ENCODE measurements at regions not wholly inside any gene's neighbourhood (a gene's known extent, or its start where the extent isn't known, plus 50 kb on each side); places are given as distances from the start of the nearest gene placed in this dataset.

DNA sequence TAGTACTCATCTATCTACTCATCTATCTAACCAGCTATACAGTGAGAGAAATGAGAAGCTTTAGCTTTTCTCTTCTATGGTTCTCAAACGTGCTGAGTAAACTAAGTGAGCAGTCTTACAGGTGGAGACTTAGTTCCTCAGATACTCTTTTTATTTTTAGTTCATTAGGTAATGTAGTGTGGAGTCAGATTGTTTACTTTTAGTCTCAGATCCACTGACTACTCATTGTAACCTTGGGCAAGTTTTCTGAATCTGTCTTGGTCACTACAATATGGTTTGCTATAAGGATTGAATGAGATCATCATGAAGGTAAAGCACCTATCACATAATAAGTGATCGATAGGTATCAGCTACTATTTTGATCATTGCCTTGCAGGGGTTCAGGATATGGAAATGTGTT is 160.1 kb downstream of the RAB38 start:
- H3K9me3 ChIP-seq (ENCODE audit: control insufficient read depth in 4 of 4, low read length in 3 of 4), result no peaks in the 10 kb centered on the region
- WGBS, result 67% methylated on average over 2 of the region's 2 CpGs

GRCh38 chr11:88013508-88014065 is 161.7 kb downstream of the RAB38 start:
- H3K9ac ChIP-seq (ENCODE audit: low read depth in 1 of 2, low read length in 2 of 2), result no peak overlapping the region
- H3K4me3 ChIP-seq (ENCODE audit: low read depth in 1 of 3, low read length in 3 of 3), result no peak overlapping the region
- DNase-seq (ENCODE audit: low spot score), result no peak
- H3K27ac ChIP-seq (ENCODE audit: low read depth in 1 of 2, low read length in 2 of 2), result no peak overlapping the region
- TF ChIP-seq JUND (IDR thresholded peaks at IDR 0.05) (no peak), RAD21 (IDR thresholded peaks at IDR 0.05) (no peak), FOXA2 (IDR thresholded peaks at IDR 0.05) (no peak), FOXA1 (IDR thresholded peaks at IDR 0.05) (no peak), SP1 (IDR thresholded peaks at IDR 0.05) (no peak), TAF1 (conservative IDR thresholded peaks at IDR 0.05) (no peak), YY1 (IDR thresholded peaks at IDR 0.05) (no peak), RXRA (IDR thresholded peaks at IDR 0.05) (no peak), NR2F2 (IDR thresholded peaks at IDR 0.05) (no peak), HNF4A (conservative IDR thresholded peaks at IDR 0.05) (no peak), ATF3 (IDR thresholded peaks at IDR 0.05) (no peak), EGR1 (IDR thresholded peaks at IDR 0.05; ENCODE audit: low read depth in 2 of 2) (no peak), GABPA (IDR thresholded peaks at IDR 0.05 in 1 of 2, conservative IDR thresholded peaks at IDR 0.05 in 1 of 2) (no peak)
- TF ChIP-seq, protein P1, sequence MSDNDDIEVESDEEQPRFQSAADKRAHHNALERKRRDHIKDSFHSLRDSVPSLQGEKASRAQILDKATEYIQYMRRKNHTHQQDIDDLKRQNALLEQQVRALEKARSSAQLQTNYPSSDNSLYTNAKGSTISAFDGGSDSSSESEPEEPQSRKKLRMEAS (IDR thresholded peaks at IDR 0.05), result no peak
- TF ChIP-seq, protein P2, sequence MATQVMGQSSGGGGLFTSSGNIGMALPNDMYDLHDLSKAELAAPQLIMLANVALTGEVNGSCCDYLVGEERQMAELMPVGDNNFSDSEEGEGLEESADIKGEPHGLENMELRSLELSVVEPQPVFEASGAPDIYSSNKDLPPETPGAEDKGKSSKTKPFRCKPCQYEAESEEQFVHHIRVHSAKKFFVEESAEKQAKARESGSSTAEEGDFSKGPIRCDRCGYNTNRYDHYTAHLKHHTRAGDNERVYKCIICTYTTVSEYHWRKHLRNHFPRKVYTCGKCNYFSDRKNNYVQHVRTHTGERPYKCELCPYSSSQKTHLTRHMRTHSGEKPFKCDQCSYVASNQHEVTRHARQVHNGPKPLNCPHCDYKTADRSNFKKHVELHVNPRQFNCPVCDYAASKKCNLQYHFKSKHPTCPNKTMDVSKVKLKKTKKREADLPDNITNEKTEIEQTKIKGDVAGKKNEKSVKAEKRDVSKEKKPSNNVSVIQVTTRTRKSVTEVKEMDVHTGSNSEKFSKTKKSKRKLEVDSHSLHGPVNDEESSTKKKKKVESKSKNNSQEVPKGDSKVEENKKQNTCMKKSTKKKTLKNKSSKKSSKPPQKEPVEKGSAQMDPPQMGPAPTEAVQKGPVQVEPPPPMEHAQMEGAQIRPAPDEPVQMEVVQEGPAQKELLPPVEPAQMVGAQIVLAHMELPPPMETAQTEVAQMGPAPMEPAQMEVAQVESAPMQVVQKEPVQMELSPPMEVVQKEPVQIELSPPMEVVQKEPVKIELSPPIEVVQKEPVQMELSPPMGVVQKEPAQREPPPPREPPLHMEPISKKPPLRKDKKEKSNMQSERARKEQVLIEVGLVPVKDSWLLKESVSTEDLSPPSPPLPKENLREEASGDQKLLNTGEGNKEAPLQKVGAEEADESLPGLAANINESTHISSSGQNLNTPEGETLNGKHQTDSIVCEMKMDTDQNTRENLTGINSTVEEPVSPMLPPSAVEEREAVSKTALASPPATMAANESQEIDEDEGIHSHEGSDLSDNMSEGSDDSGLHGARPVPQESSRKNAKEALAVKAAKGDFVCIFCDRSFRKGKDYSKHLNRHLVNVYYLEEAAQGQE (IDR thresholded peaks at IDR 0.05), result no peak
- TF ChIP-seq, protein P3, sequence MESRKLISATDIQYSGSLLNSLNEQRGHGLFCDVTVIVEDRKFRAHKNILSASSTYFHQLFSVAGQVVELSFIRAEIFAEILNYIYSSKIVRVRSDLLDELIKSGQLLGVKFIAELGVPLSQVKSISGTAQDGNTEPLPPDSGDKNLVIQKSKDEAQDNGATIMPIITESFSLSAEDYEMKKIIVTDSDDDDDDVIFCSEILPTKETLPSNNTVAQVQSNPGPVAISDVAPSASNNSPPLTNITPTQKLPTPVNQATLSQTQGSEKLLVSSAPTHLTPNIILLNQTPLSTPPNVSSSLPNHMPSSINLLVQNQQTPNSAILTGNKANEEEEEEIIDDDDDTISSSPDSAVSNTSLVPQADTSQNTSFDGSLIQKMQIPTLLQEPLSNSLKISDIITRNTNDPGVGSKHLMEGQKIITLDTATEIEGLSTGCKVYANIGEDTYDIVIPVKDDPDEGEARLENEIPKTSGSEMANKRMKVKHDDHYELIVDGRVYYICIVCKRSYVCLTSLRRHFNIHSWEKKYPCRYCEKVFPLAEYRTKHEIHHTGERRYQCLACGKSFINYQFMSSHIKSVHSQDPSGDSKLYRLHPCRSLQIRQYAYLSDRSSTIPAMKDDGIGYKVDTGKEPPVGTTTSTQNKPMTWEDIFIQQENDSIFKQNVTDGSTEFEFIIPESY (IDR thresholded peaks at IDR 0.05), result no peak
- no peaks in the 10 kb centered on the region for H3K4me1 ChIP-seq (ENCODE audit: control insufficient read depth in 4 of 4, insufficient read depth in 4 of 4, low read length in 3 of 4)
- 74% methylated on average over 3 of the region's 3 CpGs for WGBS
- H3K36me3 ChIP-seq (ENCODE audit: control insufficient read depth in 4 of 4, insufficient read depth in 3 of 4, low read depth in 1 of 4, low read length in 3 of 4), result no peaks in the 10 kb centered on the region
- H3K27me3 ChIP-seq (ENCODE audit: control insufficient read depth in 4 of 4, insufficient read depth in 4 of 4, low read length in 3 of 4), result no peaks in the 10 kb centered on the region
- no peaks in the 10 kb centered on the region for H3K9me3 ChIP-seq (ENCODE audit: control insufficient read depth in 4 of 4, low read length in 3 of 4)

More for the DNA sequence above, 160.1 kb downstream of the RAB38 start:
- Histone ChIP-seq H3K27ac (ENCODE audit: low read depth in 1 of 2, low read length in 2 of 2) (no peak overlapping the region), H3K27me3 (ENCODE audit: control insufficient read depth in 4 of 4, insufficient read depth in 4 of 4, low read length in 3 of 4) (no peaks in the 10 kb centered on the region), H3K4me3 (ENCODE audit: low read depth in 1 of 3, low read length in 3 of 3) (no peak overlapping the region), H3K36me3 (ENCODE audit: control insufficient read depth in 4 of 4, insufficient read depth in 3 of 4, low read depth in 1 of 4, low read length in 3 of 4) (no peaks in the 10 kb centered on the region), H3K9ac (ENCODE audit: low read depth in 1 of 2, low read length in 2 of 2) (no peak overlapping the region), H3K4me1 (ENCODE audit: control insufficient read depth in 4 of 4, insufficient read depth in 4 of 4, low read length in 3 of 4) (no peaks in the 10 kb centered on the region)
- no peak for DNase-seq (ENCODE audit: low spot score)
- TF ChIP-seq, protein P3 (IDR thresholded peaks at IDR 0.05), result no peak
- TF ChIP-seq, protein P4, sequence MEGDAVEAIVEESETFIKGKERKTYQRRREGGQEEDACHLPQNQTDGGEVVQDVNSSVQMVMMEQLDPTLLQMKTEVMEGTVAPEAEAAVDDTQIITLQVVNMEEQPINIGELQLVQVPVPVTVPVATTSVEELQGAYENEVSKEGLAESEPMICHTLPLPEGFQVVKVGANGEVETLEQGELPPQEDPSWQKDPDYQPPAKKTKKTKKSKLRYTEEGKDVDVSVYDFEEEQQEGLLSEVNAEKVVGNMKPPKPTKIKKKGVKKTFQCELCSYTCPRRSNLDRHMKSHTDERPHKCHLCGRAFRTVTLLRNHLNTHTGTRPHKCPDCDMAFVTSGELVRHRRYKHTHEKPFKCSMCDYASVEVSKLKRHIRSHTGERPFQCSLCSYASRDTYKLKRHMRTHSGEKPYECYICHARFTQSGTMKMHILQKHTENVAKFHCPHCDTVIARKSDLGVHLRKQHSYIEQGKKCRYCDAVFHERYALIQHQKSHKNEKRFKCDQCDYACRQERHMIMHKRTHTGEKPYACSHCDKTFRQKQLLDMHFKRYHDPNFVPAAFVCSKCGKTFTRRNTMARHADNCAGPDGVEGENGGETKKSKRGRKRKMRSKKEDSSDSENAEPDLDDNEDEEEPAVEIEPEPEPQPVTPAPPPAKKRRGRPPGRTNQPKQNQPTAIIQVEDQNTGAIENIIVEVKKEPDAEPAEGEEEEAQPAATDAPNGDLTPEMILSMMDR (IDR thresholded peaks at IDR 0.05; ENCODE audit: low read depth, low read length, missing input control), result no peak
- TF ChIP-seq RAD21 (IDR thresholded peaks at IDR 0.05), result no peak
- TF ChIP-seq FOXA2 (IDR thresholded peaks at IDR 0.05), result no peak
- no peak for TF ChIP-seq JUND (IDR thresholded peaks at IDR 0.05)
- no peak for TF ChIP-seq RXRA (IDR thresholded peaks at IDR 0.05)
- no peak for TF ChIP-seq GABPA (IDR thresholded peaks at IDR 0.05 in 1 of 2, conservative IDR thresholded peaks at IDR 0.05 in 1 of 2)
- no peak for TF ChIP-seq SP1 (IDR thresholded peaks at IDR 0.05)
- no peak for TF ChIP-seq HNF4A (conservative IDR thresholded peaks at IDR 0.05)
- no peak for TF ChIP-seq NR2F2 (IDR thresholded peaks at IDR 0.05)
- TF ChIP-seq TAF1 (conservative IDR thresholded peaks at IDR 0.05), result no peak

Data from liver (tissue), 8 donors.